Neuron (in vitro differentiated cells): ENCODE measurements at regions not wholly inside any gene's neighbourhood (a gene's known extent, or its start where the extent isn't known, plus 50 kb on each side); places are given as distances from the start of the nearest gene placed in this dataset.

ENCODE experiments used
- H2AFZ ChIP-seq: one replicate; pipeline ENCODE4 v1.6.1; 2013; ENCODE audit warnings: low read depth, mild to moderate bottlenecking, inconsistent platforms, low read length, moderate library complexity
- H3K27me3 ChIP-seq: one replicate; pipeline ENCODE4 v1.6.1; 2013; ENCODE audit warnings: low read length; ENCODE audit not compliant: insufficient read depth
- H3K36me3 ChIP-seq: one replicate; pipeline ENCODE4 v1.6.1; 2013; ENCODE audit warnings: low read length; ENCODE audit not compliant: insufficient read depth
- H3K4me1 ChIP-seq: one replicate; pipeline ENCODE4 v1.6.1; 2013; ENCODE audit warnings: low read length; ENCODE audit not compliant: insufficient read depth
- H3K4me3 ChIP-seq: 2 replicates; pipeline ENCODE4 v1.5.1; 2013; ENCODE audit warnings: mild to moderate bottlenecking, low read length, moderate library complexity
- H3K9me3 ChIP-seq: one replicate; pipeline ENCODE4 v1.6.1; 2013; ENCODE audit warnings: low read length

GRCh38 chr3:106120356-106120755, 251.5 kb upstream of the CBLB start:
- no peak overlapping the region for H3K4me3 ChIP-seq
- H2AFZ ChIP-seq = no peak overlapping the region
- H3K27me3 ChIP-seq = no peaks in the 10 kb centered on the region
- peaks cover 31% of the 10 kb centered on the region for H3K4me1 ChIP-seq
- no peaks in the 10 kb centered on the region for H3K9me3 ChIP-seq
- H3K36me3 ChIP-seq = no peaks in the 10 kb centered on the region

- no peaks in the 10 kb centered on the region for H3K9me3 ChIP-seq
- H2AFZ ChIP-seq = no peak overlapping the region
- H3K36me3 ChIP-seq = no peaks in the 10 kb centered on the region
- H3K4me3 ChIP-seq = no peak overlapping the region
- H3K27me3 ChIP-seq = no peaks in the 10 kb centered on the region
- peaks cover 31% of the 10 kb centered on the region for H3K4me1 ChIP-seq
Observed at GRCh38 chr3:106121491-106122289, 252.9 kb upstream of the CBLB start.

- Histone ChIP-seq H3K4me3 (no peak overlapping the region), H3K36me3 (no peaks in the 10 kb centered on the region), H3K4me1 (peaks cover 20% of the 10 kb centered on the region), H2AFZ (no peak overlapping the region), H3K27me3 (no peaks in the 10 kb centered on the region), H3K9me3 (no peaks in the 10 kb centered on the region)
Observed at GRCh38 chr3:106124818-106125217, 256.0 kb upstream of the CBLB start.

- Histone ChIP-seq H3K4me1 (peaks cover 21% of the 10 kb centered on the region), H2AFZ (no peak overlapping the region), H3K27me3 (no peaks in the 10 kb centered on the region), H3K36me3 (no peaks in the 10 kb centered on the region), H3K4me3 (no peak overlapping the region), H3K9me3 (no peaks in the 10 kb centered on the region)
Observed at GRCh38 chr3:106125321-106125720, 256.5 kb upstream of the CBLB start.

- Histone ChIP-seq H3K4me3 (no peak overlapping the region), H3K9me3 (no peaks in the 10 kb centered on the region), H3K36me3 (no peaks in the 10 kb centered on the region), H2AFZ (no peak overlapping the region), H3K4me1 (peaks cover 31% of the 10 kb centered on the region), H3K27me3 (no peaks in the 10 kb centered on the region)
Observed at GRCh38 chr3:106126067-106126845, 257.4 kb upstream of the CBLB start.

- Histone ChIP-seq H2AFZ (no peak overlapping the region), H3K4me1 (peaks cover 37% of the 10 kb centered on the region), H3K27me3 (no peaks in the 10 kb centered on the region), H3K4me3 (no peak overlapping the region), H3K36me3 (no peaks in the 10 kb centered on the region), H3K9me3 (no peaks in the 10 kb centered on the region)
Observed at GRCh38 chr3:106126846-106127235, 258.0 kb upstream of the CBLB start.

GRCh38 chr3:106129939-106130338, 261.1 kb upstream of the CBLB start:
- Histone ChIP-seq H3K27me3 (no peaks in the 10 kb centered on the region), H3K36me3 (no peaks in the 10 kb centered on the region), H3K9me3 (no peaks in the 10 kb centered on the region), H3K4me1 (peaks cover 28% of the 10 kb centered on the region), H2AFZ (peak overlapping the region; percentile 61), H3K4me3 (no peak overlapping the region)

- H3K4me3 ChIP-seq = peak overlapping the region; percentile 39
- H3K36me3 ChIP-seq = no peaks in the 10 kb centered on the region
- H3K9me3 ChIP-seq = no peaks in the 10 kb centered on the region
- peak overlapping the region; percentile 85 for H2AFZ ChIP-seq
- no peaks in the 10 kb centered on the region for H3K27me3 ChIP-seq
- H3K4me1 ChIP-seq = peaks cover 28% of the 10 kb centered on the region
Observed at GRCh38 chr3:106130384-106131198, 261.8 kb upstream of the CBLB start.

- Histone ChIP-seq H2AFZ (no peak overlapping the region), H3K4me3 (no peak overlapping the region), H3K4me1 (peaks cover 30% of the 10 kb centered on the region), H3K36me3 (no peaks in the 10 kb centered on the region), H3K9me3 (no peaks in the 10 kb centered on the region), H3K27me3 (no peaks in the 10 kb centered on the region)
Observed at GRCh38 chr3:106135451-106136160, 266.8 kb upstream of the CBLB start.

- Histone ChIP-seq H3K4me1 (peaks cover 9% of the 10 kb centered on the region), H2AFZ (no peak overlapping the region), H3K27me3 (no peaks in the 10 kb centered on the region), H3K4me3 (no peak overlapping the region), H3K36me3 (no peaks in the 10 kb centered on the region), H3K9me3 (no peaks in the 10 kb centered on the region)
Observed at GRCh38 chr3:106139826-106140225, 271.0 kb upstream of the CBLB start.

GRCh38 chr3:106140431-106140830, 271.6 kb upstream of the CBLB start:
- Histone ChIP-seq H3K4me3 (no peak overlapping the region), H3K9me3 (no peaks in the 10 kb centered on the region), H2AFZ (no peak overlapping the region), H3K4me1 (peaks cover 9% of the 10 kb centered on the region), H3K36me3 (no peaks in the 10 kb centered on the region), H3K27me3 (no peaks in the 10 kb centered on the region)

- no peaks in the 10 kb centered on the region for H3K9me3 ChIP-seq
- no peaks in the 10 kb centered on the region for H3K36me3 ChIP-seq
- H3K27me3 ChIP-seq = no peaks in the 10 kb centered on the region
- peaks cover 9% of the 10 kb centered on the region for H3K4me1 ChIP-seq
- no peak overlapping the region for H3K4me3 ChIP-seq
- H2AFZ ChIP-seq = no peak overlapping the region
Observed at GRCh38 chr3:106144030-106144429, 275.2 kb upstream of the CBLB start.
